ENCODE measurements at regions not wholly inside any gene's neighbourhood (a gene's known extent, or its start where the extent isn't known, plus 50 kb on each side); places are given as distances from the start of the nearest gene placed in this dataset.

DNA sequence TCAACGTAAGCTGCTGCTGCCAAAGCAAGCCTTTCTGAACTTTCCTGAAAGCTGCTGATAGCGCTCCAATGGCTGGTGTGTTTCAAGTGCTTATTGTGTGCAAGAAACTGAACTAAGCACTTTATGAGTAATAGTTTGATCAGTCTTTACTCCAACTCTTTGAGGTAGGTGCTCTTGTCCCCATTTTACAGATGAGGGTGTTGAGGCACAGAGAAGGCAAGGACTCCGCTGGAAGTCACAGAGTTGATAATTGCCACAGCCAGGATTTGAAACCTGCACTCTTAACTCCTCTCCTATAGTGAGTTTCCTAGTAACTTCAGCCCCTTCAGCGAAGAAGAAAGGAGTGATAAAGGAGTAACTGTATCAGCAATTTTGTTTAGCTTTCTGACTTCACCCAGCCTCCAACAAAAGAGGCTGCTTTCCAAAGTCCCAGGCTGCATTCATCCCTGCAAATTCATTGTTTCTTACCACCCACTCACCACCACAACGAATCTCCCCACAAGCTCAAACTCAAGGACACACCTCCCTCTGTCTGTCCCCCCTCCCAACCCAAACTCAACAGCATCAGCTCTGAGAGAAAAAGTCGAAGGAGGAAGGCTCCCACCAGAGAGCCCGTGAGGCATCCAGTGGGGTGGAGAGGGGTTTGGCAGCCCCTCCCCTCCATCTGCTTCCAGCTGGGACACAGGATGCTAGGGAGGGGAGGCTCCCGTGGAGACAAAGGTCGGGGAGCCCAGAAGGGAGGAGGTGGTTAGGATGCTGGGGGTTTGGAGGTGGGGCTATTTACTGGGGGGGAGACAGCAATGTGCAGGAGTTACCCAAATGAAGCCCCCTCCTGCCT lies 139.6 kb downstream of the NAV1 start:
- WGBS (ENCODE audit: insufficient coverage) = 96% methylated on average over 4 of the region's 9 CpGs
- no peak overlapping the region for H3K9ac ChIP-seq (ENCODE audit: low read length)
- no peak overlapping the region for H3K4me3 ChIP-seq (ENCODE audit: control extremely low read depth in 1 of 5, extremely low read depth in 1 of 5, insufficient read depth in 1 of 5, low read depth in 2 of 5, low read length in 4 of 5)
- CTCF ChIA-PET = no interaction called here
- H3K9me3 Mint-ChIP-seq (ENCODE audit: insufficient read depth) = no peaks in the 10 kb centered on the region
- no peaks in the 10 kb centered on the region for H4K20me1 ChIP-seq (ENCODE audit: control insufficient read depth, insufficient read depth, low read length, poor library complexity, severe bottlenecking)
- H3K4me3 Mint-ChIP-seq = no peak overlapping the region
- H3K9me3 ChIP-seq (ENCODE audit: control extremely low read depth in 1 of 3, control insufficient read depth in 2 of 3, insufficient read depth in 1 of 3, low read length in 2 of 3) = no peaks in the 10 kb centered on the region
- no peak for ATAC-seq (ENCODE audit: low read depth)
- peaks cover 0 to 3% (median 0%) of the 10 kb centered on the region in 4 experiments for H3K27me3 ChIP-seq (replicated peaks in 1 of 4; ENCODE audit: control extremely low read depth in 1 of 4, control insufficient read depth in 3 of 4, insufficient read depth in 4 of 4, low read length in 3 of 4)
- no peaks in the 10 kb centered on the region for H3K36me3 ChIP-seq (replicated peaks in 1 of 2; ENCODE audit: control extremely low read depth in 1 of 2, control insufficient read depth in 1 of 2, extremely low read depth in 1 of 2, insufficient read depth in 2 of 2, low read length in 1 of 2)
- peaks cover 26% of the 10 kb centered on the region for H3K27me3 Mint-ChIP-seq
- no peaks in the 10 kb centered on the region for H3K79me2 ChIP-seq (ENCODE audit: control insufficient read depth, insufficient read depth, low read length)
- no peak overlapping the region for H3K27ac ChIP-seq (ENCODE audit: low read length in 2 of 2)
- POLR2A ChIA-PET = no interaction called here
- TF ChIP-seq CTCF (IDR thresholded peaks at IDR 0.05) (no peak), EZH2 (IDR thresholded peaks at IDR 0.05; ENCODE audit: borderline replicate concordance, insufficient read depth, low read depth, low read length, poor library complexity, severe bottlenecking) (no peak)
- no peak overlapping the region for H3K4me2 ChIP-seq (replicated peaks; ENCODE audit: low read depth, low read length, poor library complexity, severe bottlenecking)
- H2AFZ ChIP-seq (ENCODE audit: insufficient read depth, low read depth, low read length, poor library complexity, severe bottlenecking) = no peak overlapping the region
- no peak overlapping the region for H3K27ac Mint-ChIP-seq
- H3K4me1 Mint-ChIP-seq = no peaks in the 10 kb centered on the region
- intact Hi-C loops (cut with micrococcal nuclease) = no loop called here
- no peak for DNase-seq
- no peaks in the 10 kb centered on the region for H3K4me1 ChIP-seq (ENCODE audit: control insufficient read depth in 2 of 2, insufficient read depth in 2 of 2, low read length in 2 of 2)

DNA sequence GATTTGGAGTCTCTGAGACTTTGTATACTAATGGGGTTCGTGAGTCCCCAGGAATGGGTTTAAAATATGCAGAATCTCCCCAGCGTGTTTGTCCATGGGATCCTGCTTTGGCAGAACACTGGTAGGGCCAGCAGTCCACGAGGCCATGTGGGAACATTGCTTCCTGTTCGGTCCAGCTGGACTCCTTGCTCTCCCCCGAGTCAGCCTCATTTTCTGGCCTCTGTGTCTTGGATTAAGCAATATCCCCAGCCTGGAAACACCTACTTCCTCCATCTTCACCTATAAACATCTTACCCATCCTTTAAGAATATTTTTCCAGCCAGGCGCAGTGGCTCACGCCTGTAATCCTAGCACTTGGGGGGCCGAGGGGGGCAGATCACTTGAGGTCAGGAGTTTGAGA lies 142.4 kb downstream of the NAV1 start:
- H3K4me1 Mint-ChIP-seq = no peaks in the 10 kb centered on the region
- peaks cover 0 to 7% (median 0%) of the 10 kb centered on the region in 4 experiments for H3K27me3 ChIP-seq (replicated peaks in 1 of 4; ENCODE audit: control extremely low read depth in 1 of 4, control insufficient read depth in 3 of 4, insufficient read depth in 4 of 4, low read length in 3 of 4)
- WGBS (ENCODE audit: insufficient coverage) = 82% methylated on average over 5 of the region's 8 CpGs
- no peaks in the 10 kb centered on the region for H3K4me1 ChIP-seq (ENCODE audit: control insufficient read depth in 2 of 2, insufficient read depth in 2 of 2, low read length in 2 of 2)
- H3K4me3 Mint-ChIP-seq = no peak overlapping the region
- no peaks in the 10 kb centered on the region for H3K9me3 ChIP-seq (ENCODE audit: control extremely low read depth in 1 of 3, control insufficient read depth in 2 of 3, insufficient read depth in 1 of 3, low read length in 2 of 3)
- ATAC-seq (ENCODE audit: low read depth) = no peak
- CTCF ChIA-PET = no interaction called here
- no peak overlapping the region for H3K4me2 ChIP-seq (replicated peaks; ENCODE audit: low read depth, low read length, poor library complexity, severe bottlenecking)
- no peak overlapping the region for H3K27ac Mint-ChIP-seq
- no peak overlapping the region for H3K27ac ChIP-seq (ENCODE audit: low read length in 2 of 2)
- no peaks in the 10 kb centered on the region for H3K79me2 ChIP-seq (ENCODE audit: control insufficient read depth, insufficient read depth, low read length)
- no peaks in the 10 kb centered on the region for H3K36me3 ChIP-seq (replicated peaks in 1 of 2; ENCODE audit: control extremely low read depth in 1 of 2, control insufficient read depth in 1 of 2, extremely low read depth in 1 of 2, insufficient read depth in 2 of 2, low read length in 1 of 2)
- H2AFZ ChIP-seq (ENCODE audit: insufficient read depth, low read depth, low read length, poor library complexity, severe bottlenecking) = no peak overlapping the region
- intact Hi-C loops (cut with micrococcal nuclease) = no loop called here
- no peak overlapping the region for H3K9ac ChIP-seq (ENCODE audit: low read length)
- H4K20me1 ChIP-seq (ENCODE audit: control insufficient read depth, insufficient read depth, low read length, poor library complexity, severe bottlenecking) = no peaks in the 10 kb centered on the region
- TF ChIP-seq CTCF (IDR thresholded peaks at IDR 0.05) = no peak
- no peak for TF ChIP-seq EZH2 (IDR thresholded peaks at IDR 0.05; ENCODE audit: borderline replicate concordance, insufficient read depth, low read depth, low read length, poor library complexity, severe bottlenecking)
- no peaks in the 10 kb centered on the region for H3K9me3 Mint-ChIP-seq (ENCODE audit: insufficient read depth)
- no peak for DNase-seq
- no peak overlapping the region for H3K4me3 ChIP-seq (ENCODE audit: control extremely low read depth in 1 of 5, extremely low read depth in 1 of 5, insufficient read depth in 1 of 5, low read depth in 2 of 5, low read length in 4 of 5)
- peaks cover 27% of the 10 kb centered on the region for H3K27me3 Mint-ChIP-seq
- POLR2A ChIA-PET = no interaction called here

All from B cell (primary cell).